HUES6 (cell line): ENCODE measurements at regions not wholly inside any gene's neighbourhood (a gene's known extent, or its start where the extent isn't known, plus 50 kb on each side); places are given as distances from the start of the nearest gene placed in this dataset.
"Not testable (repeated sequence)": the region's sequence is repeated elsewhere in the genome, so short reads cannot be mapped to it uniquely, and the experiment has no call there.

Source experiments
- H3K27ac ChIP-seq: 2 replicates; pipeline ENCODE4 v1.7.0; 2013; ENCODE audit warnings: low read depth, mild to moderate bottlenecking, low read length, inconsistent platforms
- H3K27me3 ChIP-seq: 2 replicates; pipeline ENCODE4 v1.6.1; 2013; ENCODE audit warnings: low read length; ENCODE audit not compliant: control insufficient read depth, insufficient read depth
- H3K36me3 ChIP-seq: 2 replicates; pipeline ENCODE4 v1.6.1; 2013; ENCODE audit warnings: low read length; ENCODE audit not compliant: control insufficient read depth, insufficient read depth
- H3K4me1 ChIP-seq: 2 replicates; pipeline ENCODE4 v1.6.1; 2013; ENCODE audit warnings: low read length; ENCODE audit not compliant: control insufficient read depth, insufficient read depth
- H3K4me3 ChIP-seq: 2 replicates; pipeline ENCODE4 v1.5.1; 2013; ENCODE audit warnings: low read depth, low read length
- H3K9ac ChIP-seq: one replicate; pipeline ENCODE4 v1.6.1; 2013; ENCODE audit warnings: mild to moderate bottlenecking, low read length
- H3K9me3 ChIP-seq: 2 replicates; pipeline ENCODE4 v1.6.1; 2013; ENCODE audit warnings: low read depth, low read length; ENCODE audit not compliant: control insufficient read depth, insufficient read depth

DNA sequence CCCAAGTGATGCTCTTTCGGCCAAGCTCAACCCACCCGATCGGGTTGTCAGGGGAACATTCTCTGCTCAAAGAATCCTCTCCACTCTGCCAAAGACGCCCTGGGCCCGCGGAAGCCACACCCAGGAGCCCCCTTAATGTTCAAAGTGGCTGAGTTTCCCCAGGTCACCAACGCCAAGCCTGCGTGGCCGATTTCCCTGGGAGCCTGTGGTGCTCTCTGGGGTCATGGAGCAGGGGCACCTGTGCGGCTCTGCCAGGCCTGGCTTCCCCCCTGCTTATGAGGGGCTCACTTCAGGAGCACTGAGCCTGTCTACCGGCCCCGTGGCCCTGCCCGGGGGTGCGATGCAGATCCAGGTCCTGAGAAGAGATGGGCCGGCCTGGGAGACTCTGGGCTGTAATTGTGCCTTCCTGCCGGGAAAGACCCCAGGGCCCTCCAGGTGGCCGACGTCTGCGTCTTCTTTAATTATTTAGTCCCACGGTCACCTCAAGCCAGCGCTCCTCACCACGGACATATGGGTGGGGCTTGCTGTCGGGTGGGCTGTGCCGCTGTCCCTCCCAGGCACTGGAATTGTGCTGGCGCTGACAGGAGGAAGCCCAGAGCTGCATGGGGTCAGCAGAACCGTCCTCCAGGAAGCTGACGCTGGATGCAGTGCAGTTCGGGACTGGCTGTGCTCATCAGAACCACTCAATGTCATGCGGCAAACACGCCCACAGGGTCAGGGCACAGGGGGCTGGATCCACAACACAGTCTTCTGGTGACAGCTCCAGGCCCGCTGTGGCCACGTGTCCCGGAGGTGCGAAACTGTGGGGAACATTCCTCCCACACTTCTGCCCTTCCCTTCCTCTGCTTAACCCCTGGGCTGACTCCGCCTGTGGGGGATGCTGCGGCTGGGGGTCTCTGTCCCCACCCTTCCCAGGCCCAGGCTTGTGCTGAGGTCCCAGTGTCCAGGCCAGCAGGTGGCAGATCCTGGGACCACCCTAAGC is 267.6 kb upstream of the SFSWAP start:
- no peaks in the 10 kb centered on the region for H3K27me3 ChIP-seq
- H3K9me3 ChIP-seq = no peaks in the 10 kb centered on the region
- H3K36me3 ChIP-seq = no peaks in the 10 kb centered on the region
- H3K4me1 ChIP-seq = peaks cover 8% of the 10 kb centered on the region; the same call in 1 of the 2 replicates
- no peak overlapping the region for H3K9ac ChIP-seq
- H3K27ac ChIP-seq = no peak overlapping the region
- H3K4me3 ChIP-seq = no peak overlapping the region

DNA sequence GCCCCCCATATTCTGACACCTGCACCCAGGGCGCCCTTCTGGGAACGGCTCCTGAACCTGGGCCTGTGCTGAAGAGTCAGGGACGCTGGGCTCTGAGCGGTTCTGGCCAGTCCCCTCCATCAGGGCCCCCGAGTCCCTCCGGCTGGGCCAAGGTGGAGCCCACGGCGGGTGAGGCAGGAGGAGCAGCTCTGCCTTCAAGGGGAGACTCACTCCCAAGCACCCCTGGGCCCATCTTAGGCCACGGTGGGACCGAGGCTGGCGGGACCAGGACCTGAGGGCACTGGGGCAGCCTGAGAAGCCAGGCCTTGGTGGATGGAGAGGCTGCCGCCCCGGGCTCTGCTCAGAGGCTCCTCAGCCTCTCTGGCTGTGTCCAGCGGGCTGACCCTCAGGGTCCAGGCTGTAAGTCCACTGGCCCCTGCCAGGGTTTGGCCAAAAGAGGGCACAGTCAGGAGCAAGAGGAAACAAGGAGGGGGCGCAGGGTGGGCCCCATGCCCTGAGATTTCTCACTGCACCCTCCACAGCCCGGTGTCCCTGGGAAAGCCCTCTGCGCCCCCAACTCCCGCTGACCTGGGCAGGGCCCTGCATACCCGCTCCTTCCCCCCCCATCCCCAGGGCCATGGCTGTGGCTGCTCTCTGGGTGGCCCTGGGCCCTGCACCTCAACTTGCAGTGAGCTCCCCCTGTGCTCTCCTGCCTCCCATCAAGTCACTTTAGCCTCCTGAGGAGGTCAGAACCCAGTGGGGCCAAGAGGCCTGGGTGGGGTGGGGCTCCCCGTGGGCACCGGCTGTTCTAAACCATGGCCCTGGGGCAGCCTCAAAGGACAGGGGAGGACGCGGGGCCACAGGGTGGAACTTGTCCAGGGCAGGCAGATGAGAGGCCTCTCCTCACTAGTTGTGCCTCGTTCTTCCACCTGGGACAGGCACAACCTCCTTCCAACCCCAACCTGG is 266.4 kb upstream of the SFSWAP start:
- Histone ChIP-seq H3K36me3 (no peaks in the 10 kb centered on the region), H3K27me3 (no peaks in the 10 kb centered on the region), H3K9me3 (peaks cover 3% of the 10 kb centered on the region; the same call in 1 of the 2 replicates), H3K27ac (no peak overlapping the region), H3K9ac (no peak overlapping the region), H3K4me1 (peaks cover 8% of the 10 kb centered on the region; the same call in 1 of the 2 replicates), H3K4me3 (no peak overlapping the region)

DNA sequence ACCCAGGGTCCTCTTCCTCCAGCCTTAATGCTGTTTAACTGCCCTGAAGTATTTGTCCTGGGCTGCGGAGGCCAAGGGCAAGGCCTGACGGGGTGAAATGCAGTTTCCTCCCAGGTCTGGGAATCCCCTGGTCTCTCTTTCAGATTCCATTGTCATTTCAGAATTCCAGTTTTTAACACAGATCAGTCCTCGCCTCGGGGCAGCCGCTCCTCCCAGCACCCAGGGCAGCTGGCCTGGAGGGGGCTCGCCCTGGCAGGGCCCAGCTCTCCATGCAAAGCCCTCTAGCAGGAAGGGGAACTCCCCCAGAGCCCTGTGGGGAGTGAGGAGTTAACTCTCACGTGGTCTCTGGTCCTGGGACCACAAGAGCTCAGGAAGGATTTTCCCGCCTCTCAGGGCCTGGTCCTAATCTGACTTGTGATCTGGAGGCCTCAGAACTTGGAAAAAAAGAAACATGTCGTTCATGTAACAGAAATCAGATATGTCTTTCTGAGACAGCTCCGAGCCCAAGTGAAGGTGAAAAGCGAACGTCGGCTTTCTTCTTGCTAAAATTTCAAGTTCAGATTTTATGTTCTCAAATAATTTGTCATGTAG is 265.6 kb upstream of the SFSWAP start:
- peaks cover 3% of the 10 kb centered on the region; the same call in 1 of the 2 replicates for H3K9me3 ChIP-seq

DNA sequence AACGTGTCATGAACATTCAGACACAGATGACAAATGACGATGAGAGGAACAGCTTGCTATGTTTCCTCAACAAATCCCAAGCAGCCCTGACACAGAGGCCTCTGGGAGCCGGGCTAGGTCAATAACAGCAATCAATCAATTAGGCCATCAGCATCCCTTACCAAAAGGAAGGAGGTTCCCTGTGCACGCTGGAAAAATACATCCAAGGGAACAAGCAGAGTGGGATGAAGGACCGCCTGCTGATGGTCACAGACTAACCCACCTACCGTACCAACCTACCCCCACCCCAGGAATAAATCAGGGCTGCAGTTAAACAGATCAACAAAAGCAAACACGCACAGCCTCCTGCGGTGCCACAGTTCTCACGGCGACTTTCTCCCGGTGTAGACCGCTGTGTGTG is 265.1 kb upstream of the SFSWAP start:
- Histone ChIP-seq H3K36me3 (no peaks in the 10 kb centered on the region), H3K9me3 (peaks cover 6% of the 10 kb centered on the region), H3K27ac (no peak overlapping the region), H3K4me3 (no peak overlapping the region), H3K9ac (no peak overlapping the region), H3K27me3 (no peaks in the 10 kb centered on the region), H3K4me1 (peaks cover 8% of the 10 kb centered on the region; the same call in 1 of the 2 replicates)

More for the DNA sequence above, 265.6 kb upstream of the SFSWAP start:
- Histone ChIP-seq H3K27me3 (no peaks in the 10 kb centered on the region), H3K9ac (no peak overlapping the region), H3K27ac (no peak overlapping the region), H3K4me3 (no peak overlapping the region), H3K4me1 (peaks cover 8% of the 10 kb centered on the region; the same call in 1 of the 2 replicates), H3K36me3 (no peaks in the 10 kb centered on the region)

DNA sequence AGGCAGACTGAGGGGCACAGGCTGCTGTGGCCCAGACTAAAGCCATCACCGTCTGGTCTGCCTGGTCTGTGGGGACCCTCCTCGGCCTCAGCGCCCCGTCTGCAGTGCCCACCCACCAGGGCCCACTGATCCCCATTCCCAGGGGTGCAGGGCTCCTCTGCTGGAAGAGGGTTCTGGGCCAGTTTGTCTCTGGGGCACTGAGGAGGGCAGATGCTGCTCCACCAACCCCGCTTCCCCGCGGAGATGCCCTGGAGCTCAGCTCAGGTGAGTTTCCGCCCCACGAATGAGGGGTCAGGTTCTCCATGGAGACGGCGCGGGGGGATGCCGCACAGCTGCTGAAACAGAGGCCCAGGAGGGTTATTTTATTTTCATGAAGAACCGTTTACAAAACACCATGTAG is 263.3 kb upstream of the SFSWAP start:
- H3K9me3 ChIP-seq, H3K27me3 ChIP-seq, H3K9ac ChIP-seq, H3K27ac ChIP-seq, H3K36me3 ChIP-seq, H3K4me1 ChIP-seq, H3K4me3 ChIP-seq: not testable (repeated sequence)

DNA sequence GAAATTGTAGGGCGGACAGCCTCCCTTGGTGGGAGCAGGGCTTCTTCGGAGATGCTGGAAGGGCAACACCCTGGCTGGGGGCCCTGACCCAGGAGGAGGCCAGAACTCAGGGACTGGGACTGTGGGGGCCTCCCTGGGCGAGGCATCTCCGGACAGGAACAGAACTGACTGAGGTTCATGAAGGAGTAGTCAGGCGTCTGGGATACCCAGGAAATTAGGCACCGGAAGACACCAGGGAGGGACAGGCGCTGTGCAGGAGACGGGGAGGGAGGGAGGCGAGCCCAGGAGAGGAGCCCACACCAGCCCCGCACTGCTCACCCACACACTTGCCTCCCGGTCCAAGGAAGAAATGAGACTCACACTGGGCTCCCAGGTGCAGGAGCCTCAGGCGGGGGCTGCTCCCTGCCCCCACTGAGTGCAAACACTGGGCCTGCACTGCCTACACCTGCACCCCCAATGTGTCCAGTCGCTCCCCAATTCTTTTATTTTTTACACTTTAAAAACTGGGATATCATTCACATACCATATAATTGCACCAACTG is 262.6 kb upstream of the SFSWAP start:
- H3K9me3 ChIP-seq = peaks cover 6% of the 10 kb centered on the region
- 0 out of 2 replicates have a peak, but pooled peaks cover 4% of the 10 kb centered on the region for H3K4me1 ChIP-seq
- H3K9ac ChIP-seq = no peak overlapping the region
- H3K27me3 ChIP-seq = no peaks in the 10 kb centered on the region
- H3K27ac ChIP-seq = no peak overlapping the region
- no peak overlapping the region for H3K4me3 ChIP-seq
- no peaks in the 10 kb centered on the region for H3K36me3 ChIP-seq

DNA sequence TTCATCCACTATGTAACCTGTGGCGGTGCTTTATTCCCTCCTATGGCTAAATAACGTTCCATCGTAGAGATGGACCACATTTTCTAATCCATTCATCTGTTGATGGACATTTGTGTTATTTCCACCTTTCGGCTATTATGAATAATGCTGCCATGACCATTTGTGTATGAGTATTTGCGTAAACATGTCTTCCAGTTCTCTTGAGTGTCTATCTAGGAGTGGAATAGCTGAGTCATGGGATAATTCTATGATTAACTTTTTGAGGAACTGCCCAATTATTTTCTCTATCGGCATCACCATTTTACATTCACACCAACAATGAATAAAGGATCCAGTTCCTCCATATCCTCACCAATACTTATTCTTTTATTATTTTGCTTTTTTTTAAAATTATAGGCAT is 261.9 kb upstream of the SFSWAP start:
- no peak overlapping the region for H3K4me3 ChIP-seq
- H3K9me3 ChIP-seq = peaks cover 6% of the 10 kb centered on the region
- H3K4me1 ChIP-seq = 0 out of 2 replicates have a peak, but pooled peaks cover 4% of the 10 kb centered on the region
- no peaks in the 10 kb centered on the region for H3K27me3 ChIP-seq
- no peak overlapping the region for H3K9ac ChIP-seq
- no peak overlapping the region for H3K27ac ChIP-seq
- H3K36me3 ChIP-seq = no peaks in the 10 kb centered on the region

DNA sequence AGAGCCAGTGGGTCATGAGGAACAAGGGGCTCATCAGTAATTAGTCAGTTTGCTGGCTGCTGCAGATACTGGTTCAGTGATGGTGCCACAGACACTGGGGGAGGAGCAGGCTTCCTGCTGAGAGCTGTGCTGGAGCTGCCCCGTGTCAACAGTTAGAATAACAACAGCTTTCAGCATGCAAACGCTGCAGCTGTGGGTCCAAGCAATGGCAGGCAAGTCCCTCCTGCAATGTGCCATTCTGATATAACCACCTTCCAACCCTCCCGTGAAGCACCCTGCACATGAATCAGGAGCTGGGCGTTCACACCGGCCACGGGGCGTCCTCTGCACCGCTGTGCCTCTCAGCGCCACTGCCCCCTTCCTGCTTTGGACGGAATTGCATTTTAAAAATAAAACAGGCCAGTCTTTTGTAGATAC is 258.4 kb upstream of the SFSWAP start:
- Histone ChIP-seq H3K27ac (no peak overlapping the region), H3K27me3 (no peaks in the 10 kb centered on the region), H3K9me3 (peaks cover 6% of the 10 kb centered on the region), H3K4me1 (no peaks in the 10 kb centered on the region), H3K36me3 (no peaks in the 10 kb centered on the region), H3K9ac (no peak overlapping the region), H3K4me3 (peak overlapping the region; percentile 35)

DNA sequence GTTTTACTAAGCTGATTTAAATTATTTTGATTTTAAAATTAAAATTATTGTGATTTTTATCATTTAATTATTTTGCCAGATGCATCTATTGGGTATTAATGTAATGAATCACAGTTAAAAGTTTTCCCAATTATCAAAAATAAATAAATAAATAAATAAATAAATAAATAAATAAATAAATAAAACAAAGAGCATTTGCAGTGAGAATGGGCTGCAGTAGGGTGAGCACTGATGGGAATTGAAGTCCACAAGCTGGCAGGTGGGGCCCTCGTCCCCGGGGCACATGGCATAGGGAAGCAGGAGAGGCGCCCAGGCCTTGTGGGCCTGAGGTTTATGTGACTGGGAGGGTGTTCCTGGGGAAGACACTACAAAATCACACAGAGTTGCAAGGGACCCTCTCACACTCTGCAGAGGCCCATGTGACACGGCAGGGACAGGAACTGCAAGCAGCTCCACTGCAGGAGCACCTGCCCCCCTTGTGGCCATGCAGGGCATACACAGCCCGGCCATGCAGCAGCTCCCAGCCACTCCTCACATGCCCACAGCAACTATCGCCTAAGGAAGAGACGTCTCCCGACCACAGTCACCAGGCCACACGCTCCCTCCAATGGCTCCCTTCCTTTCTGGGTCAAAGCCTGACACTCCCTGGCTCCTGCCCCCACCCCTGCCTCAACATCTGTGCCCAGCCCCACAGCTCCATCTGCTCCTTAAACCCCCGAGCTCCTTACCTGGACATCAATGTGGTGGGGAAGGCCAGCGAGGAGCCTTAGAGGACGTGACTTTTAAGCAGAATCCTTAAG is 256.3 kb upstream of the SFSWAP start:
- Histone ChIP-seq H3K27me3 (peaks cover 5% of the 10 kb centered on the region; the same call in 1 of the 2 replicates), H3K9ac (no peak overlapping the region), H3K4me3 (no peak overlapping the region), H3K27ac (no peak overlapping the region), H3K4me1 (no peaks in the 10 kb centered on the region), H3K9me3 (peaks cover 4% of the 10 kb centered on the region; the same call in 1 of the 2 replicates), H3K36me3 (no peaks in the 10 kb centered on the region)

DNA sequence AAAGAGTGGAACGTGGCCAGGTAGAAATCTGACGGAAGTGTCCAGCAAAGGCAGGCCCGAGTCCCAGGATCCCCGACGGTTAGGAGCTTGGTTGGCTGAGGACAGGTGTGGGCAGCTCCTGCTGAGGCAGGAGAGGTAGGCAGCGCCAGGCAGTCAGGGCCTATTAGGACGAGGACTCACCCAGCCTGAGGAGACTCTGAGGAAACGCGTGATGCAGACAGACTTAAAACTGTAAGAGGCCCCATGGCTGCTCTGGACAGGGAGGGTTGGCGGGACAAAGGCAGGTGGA is 255.7 kb upstream of the SFSWAP start:
- no peaks in the 10 kb centered on the region for H3K36me3 ChIP-seq
- H3K4me3 ChIP-seq = no peak overlapping the region
- H3K27ac ChIP-seq = no peak overlapping the region
- no peak overlapping the region for H3K9ac ChIP-seq
- no peaks in the 10 kb centered on the region for H3K4me1 ChIP-seq
- peaks cover 4% of the 10 kb centered on the region; the same call in 1 of the 2 replicates for H3K9me3 ChIP-seq
- H3K27me3 ChIP-seq = peaks cover 5% of the 10 kb centered on the region; the same call in 1 of the 2 replicates
